ENCODE measurements at regions not wholly inside any gene's neighbourhood (a gene's known extent, or its start where the extent isn't known, plus 50 kb on each side); places are given as distances from the start of the nearest gene placed in this dataset.

DNA sequence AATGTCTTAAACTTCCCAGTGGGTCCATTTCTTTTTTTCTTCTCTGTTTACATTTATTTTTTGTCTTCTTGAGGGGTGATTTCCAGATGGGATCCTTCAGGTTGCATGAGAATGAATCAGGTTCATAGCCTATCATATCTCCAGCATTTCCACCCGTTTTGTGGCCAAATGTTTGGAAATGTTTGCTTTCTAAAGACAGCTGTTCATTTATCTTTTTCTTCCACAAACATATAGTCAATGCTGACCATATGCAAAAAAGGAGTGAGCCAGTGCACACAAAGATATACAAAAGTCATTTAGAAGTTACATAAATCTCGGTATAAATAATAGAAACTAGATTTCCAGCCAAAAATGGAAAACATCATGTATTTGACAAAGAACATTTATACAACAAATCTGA is 71.6 kb upstream of the STC2 start:
- TF ChIP-seq ZXDB (tag by site-specific recombination; IDR thresholded peaks at IDR 0.05) (no peak), ZNF146 (tag by site-specific recombination; IDR thresholded peaks at IDR 0.05) (no peak), ZNF76 (tag by site-specific recombination; IDR thresholded peaks at IDR 0.05; ENCODE audit: borderline replicate concordance, low read depth) (no peak), ZNF776 (tag by site-specific recombination; IDR thresholded peaks at IDR 0.05; ENCODE audit: borderline replicate concordance) (no peak), ZNF785 (tag by site-specific recombination; IDR thresholded peaks at IDR 0.05) (no peak)
- TF ChIP-seq, protein P1, sequence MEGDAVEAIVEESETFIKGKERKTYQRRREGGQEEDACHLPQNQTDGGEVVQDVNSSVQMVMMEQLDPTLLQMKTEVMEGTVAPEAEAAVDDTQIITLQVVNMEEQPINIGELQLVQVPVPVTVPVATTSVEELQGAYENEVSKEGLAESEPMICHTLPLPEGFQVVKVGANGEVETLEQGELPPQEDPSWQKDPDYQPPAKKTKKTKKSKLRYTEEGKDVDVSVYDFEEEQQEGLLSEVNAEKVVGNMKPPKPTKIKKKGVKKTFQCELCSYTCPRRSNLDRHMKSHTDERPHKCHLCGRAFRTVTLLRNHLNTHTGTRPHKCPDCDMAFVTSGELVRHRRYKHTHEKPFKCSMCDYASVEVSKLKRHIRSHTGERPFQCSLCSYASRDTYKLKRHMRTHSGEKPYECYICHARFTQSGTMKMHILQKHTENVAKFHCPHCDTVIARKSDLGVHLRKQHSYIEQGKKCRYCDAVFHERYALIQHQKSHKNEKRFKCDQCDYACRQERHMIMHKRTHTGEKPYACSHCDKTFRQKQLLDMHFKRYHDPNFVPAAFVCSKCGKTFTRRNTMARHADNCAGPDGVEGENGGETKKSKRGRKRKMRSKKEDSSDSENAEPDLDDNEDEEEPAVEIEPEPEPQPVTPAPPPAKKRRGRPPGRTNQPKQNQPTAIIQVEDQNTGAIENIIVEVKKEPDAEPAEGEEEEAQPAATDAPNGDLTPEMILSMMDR (tag by site-specific recombination; IDR thresholded peaks at IDR 0.05), result no peak
- TF ChIP-seq, protein P2, sequence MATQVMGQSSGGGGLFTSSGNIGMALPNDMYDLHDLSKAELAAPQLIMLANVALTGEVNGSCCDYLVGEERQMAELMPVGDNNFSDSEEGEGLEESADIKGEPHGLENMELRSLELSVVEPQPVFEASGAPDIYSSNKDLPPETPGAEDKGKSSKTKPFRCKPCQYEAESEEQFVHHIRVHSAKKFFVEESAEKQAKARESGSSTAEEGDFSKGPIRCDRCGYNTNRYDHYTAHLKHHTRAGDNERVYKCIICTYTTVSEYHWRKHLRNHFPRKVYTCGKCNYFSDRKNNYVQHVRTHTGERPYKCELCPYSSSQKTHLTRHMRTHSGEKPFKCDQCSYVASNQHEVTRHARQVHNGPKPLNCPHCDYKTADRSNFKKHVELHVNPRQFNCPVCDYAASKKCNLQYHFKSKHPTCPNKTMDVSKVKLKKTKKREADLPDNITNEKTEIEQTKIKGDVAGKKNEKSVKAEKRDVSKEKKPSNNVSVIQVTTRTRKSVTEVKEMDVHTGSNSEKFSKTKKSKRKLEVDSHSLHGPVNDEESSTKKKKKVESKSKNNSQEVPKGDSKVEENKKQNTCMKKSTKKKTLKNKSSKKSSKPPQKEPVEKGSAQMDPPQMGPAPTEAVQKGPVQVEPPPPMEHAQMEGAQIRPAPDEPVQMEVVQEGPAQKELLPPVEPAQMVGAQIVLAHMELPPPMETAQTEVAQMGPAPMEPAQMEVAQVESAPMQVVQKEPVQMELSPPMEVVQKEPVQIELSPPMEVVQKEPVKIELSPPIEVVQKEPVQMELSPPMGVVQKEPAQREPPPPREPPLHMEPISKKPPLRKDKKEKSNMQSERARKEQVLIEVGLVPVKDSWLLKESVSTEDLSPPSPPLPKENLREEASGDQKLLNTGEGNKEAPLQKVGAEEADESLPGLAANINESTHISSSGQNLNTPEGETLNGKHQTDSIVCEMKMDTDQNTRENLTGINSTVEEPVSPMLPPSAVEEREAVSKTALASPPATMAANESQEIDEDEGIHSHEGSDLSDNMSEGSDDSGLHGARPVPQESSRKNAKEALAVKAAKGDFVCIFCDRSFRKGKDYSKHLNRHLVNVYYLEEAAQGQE (tag by site-specific recombination; IDR thresholded peaks at IDR 0.05), result no peak
